ENCODE measurements at regions not wholly inside any gene's neighbourhood (a gene's known extent, or its start where the extent isn't known, plus 50 kb on each side); places are given as distances from the start of the nearest gene placed in this dataset.

DNA sequence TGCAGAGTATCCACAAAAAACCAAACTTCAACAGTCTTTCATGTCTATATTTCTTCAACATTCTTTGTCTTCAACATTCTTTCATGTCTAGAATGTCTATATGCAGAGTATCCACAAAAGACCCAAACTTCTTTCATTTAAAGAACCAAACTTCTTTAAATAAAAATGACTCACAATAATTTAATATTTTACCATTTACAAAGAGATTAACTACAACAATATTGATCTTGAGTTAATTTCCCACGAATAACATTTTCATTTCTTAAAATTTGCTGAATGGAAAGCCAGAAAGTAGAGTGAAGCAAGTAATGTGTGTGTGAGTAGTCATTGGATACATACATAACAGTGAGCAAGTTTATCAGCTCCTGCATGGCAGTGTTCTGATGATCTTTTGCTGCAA is 1069.7 kb downstream of the EFNB2 start, which contains the start of gene DAOA:
Gene DAOA, plus strand, starts transcription at position 301 of the 400 bp plus-strand sequence.
- H3K4me1 ChIP-seq (ENCODE audit: insufficient read depth, low read length) = no peaks in the 10 kb centered on the region
- H3K9me3 ChIP-seq (ENCODE audit: insufficient read depth, low read length, severe bottlenecking) = no peaks in the 10 kb centered on the region
- no peak for ATAC-seq (ENCODE audit: insufficient read depth, low read depth)
- H2AFZ ChIP-seq (ENCODE audit: low read depth, low read length) = no peak within 1 kb of the TSS
- no peak within 1 kb of the TSS for H3K4me3 ChIP-seq (ENCODE audit: low read depth in 1 of 2, low read length in 2 of 2)
- H3K79me2 ChIP-seq (ENCODE audit: insufficient read depth, low read length) = no peaks in the 10 kb centered on the region
- no peaks in the 10 kb centered on the region for H3K36me3 ChIP-seq (ENCODE audit: insufficient read depth, low read length)
- no peak within 1 kb of the TSS for H3K27ac ChIP-seq (ENCODE audit: low read length)
- H4K20me1 ChIP-seq (ENCODE audit: insufficient read depth, low read length) = no peaks in the 10 kb centered on the region
- DNase-seq = no peak
- no peak within 1 kb of the TSS for H3K9ac ChIP-seq (ENCODE audit: low read depth, low read length)
- H3K27me3 ChIP-seq (ENCODE audit: insufficient read depth, low read length, poor library complexity) = no peaks in the 10 kb centered on the region
- no peak within 1 kb of the TSS for H3K4me2 ChIP-seq (ENCODE audit: insufficient read depth, low read length)
- TF ChIP-seq EZH2 (IDR thresholded peaks at IDR 0.05; ENCODE audit: borderline replicate concordance, low read depth, low read length, severe bottlenecking) = no peak
- TF ChIP-seq CTCF (IDR thresholded peaks at IDR 0.05; ENCODE audit: borderline replicate concordance, extremely low read depth, low read length, poor library complexity, severe bottlenecking) = no peak

GRCh38 chr13:105465251-105465650 is 1070.2 kb downstream of the EFNB2 start:
- Histone ChIP-seq H3K27ac (ENCODE audit: low read length) (no peak overlapping the region), H3K4me2 (ENCODE audit: insufficient read depth, low read length) (no peak overlapping the region), H3K4me1 (ENCODE audit: insufficient read depth, low read length) (no peaks in the 10 kb centered on the region), H3K4me3 (ENCODE audit: low read depth in 1 of 2, low read length in 2 of 2) (no peak overlapping the region), H4K20me1 (ENCODE audit: insufficient read depth, low read length) (no peaks in the 10 kb centered on the region), H3K79me2 (ENCODE audit: insufficient read depth, low read length) (no peaks in the 10 kb centered on the region), H3K36me3 (ENCODE audit: insufficient read depth, low read length) (no peaks in the 10 kb centered on the region), H3K27me3 (ENCODE audit: insufficient read depth, low read length, poor library complexity) (no peaks in the 10 kb centered on the region), H3K9ac (ENCODE audit: low read depth, low read length) (no peak overlapping the region), H3K9me3 (ENCODE audit: insufficient read depth, low read length, severe bottlenecking) (no peaks in the 10 kb centered on the region), H2AFZ (ENCODE audit: low read depth, low read length) (no peak overlapping the region)
- TF ChIP-seq CTCF (IDR thresholded peaks at IDR 0.05; ENCODE audit: borderline replicate concordance, extremely low read depth, low read length, poor library complexity, severe bottlenecking) = no peak
- TF ChIP-seq EZH2 (IDR thresholded peaks at IDR 0.05; ENCODE audit: borderline replicate concordance, low read depth, low read length, severe bottlenecking) = no peak
- DNase-seq (no peak), ATAC-seq (ENCODE audit: insufficient read depth, low read depth) (no peak)

DNA sequence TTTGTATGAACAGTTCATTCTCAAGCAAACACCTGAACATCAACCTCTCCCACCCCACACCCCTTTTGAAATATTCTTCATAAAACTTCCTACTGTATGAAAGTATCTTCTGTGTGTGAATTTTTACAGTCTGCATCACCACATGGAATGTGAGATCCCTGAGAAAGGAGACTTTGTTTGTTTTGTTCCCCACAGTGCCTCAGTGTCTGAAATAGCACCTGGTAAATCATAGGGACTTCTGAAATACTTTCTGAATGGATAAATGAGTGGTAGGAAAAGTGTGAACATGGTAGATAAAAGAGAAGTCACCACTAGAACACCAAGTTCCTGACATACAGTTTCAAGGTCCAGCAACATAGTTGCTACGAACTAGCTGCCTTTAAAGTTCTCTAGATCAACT is 1071.2 kb downstream of the EFNB2 start:
- H3K36me3 ChIP-seq (ENCODE audit: insufficient read depth, low read length) = no peaks in the 10 kb centered on the region
- no peaks in the 10 kb centered on the region for H3K4me1 ChIP-seq (ENCODE audit: insufficient read depth, low read length)
- no peak for ATAC-seq (ENCODE audit: insufficient read depth, low read depth)
- no peak for DNase-seq
- H4K20me1 ChIP-seq (ENCODE audit: insufficient read depth, low read length) = no peaks in the 10 kb centered on the region
- no peaks in the 10 kb centered on the region for H3K27me3 ChIP-seq (ENCODE audit: insufficient read depth, low read length, poor library complexity)
- H3K4me2 ChIP-seq (ENCODE audit: insufficient read depth, low read length) = no peak overlapping the region
- no peak overlapping the region for H3K27ac ChIP-seq (ENCODE audit: low read length)
- H3K4me3 ChIP-seq (ENCODE audit: low read depth in 1 of 2, low read length in 2 of 2) = no peak overlapping the region
- no peak for TF ChIP-seq EZH2 (IDR thresholded peaks at IDR 0.05; ENCODE audit: borderline replicate concordance, low read depth, low read length, severe bottlenecking)
- no peak for TF ChIP-seq CTCF (IDR thresholded peaks at IDR 0.05; ENCODE audit: borderline replicate concordance, extremely low read depth, low read length, poor library complexity, severe bottlenecking)
- H3K9ac ChIP-seq (ENCODE audit: low read depth, low read length) = no peak overlapping the region
- H3K9me3 ChIP-seq (ENCODE audit: insufficient read depth, low read length, severe bottlenecking) = no peaks in the 10 kb centered on the region
- H2AFZ ChIP-seq (ENCODE audit: low read depth, low read length) = no peak overlapping the region
- H3K79me2 ChIP-seq (ENCODE audit: insufficient read depth, low read length) = no peaks in the 10 kb centered on the region

- Histone ChIP-seq H3K4me1 (ENCODE audit: insufficient read depth, low read length) (no peaks in the 10 kb centered on the region), H3K4me2 (ENCODE audit: insufficient read depth, low read length) (no peak overlapping the region), H3K4me3 (ENCODE audit: low read depth in 1 of 2, low read length in 2 of 2) (no peak overlapping the region), H2AFZ (ENCODE audit: low read depth, low read length) (no peak overlapping the region), H3K36me3 (ENCODE audit: insufficient read depth, low read length) (no peaks in the 10 kb centered on the region), H3K9ac (ENCODE audit: low read depth, low read length) (no peak overlapping the region), H3K79me2 (ENCODE audit: insufficient read depth, low read length) (no peaks in the 10 kb centered on the region), H3K27ac (ENCODE audit: low read length) (no peak overlapping the region), H3K27me3 (ENCODE audit: insufficient read depth, low read length, poor library complexity) (no peaks in the 10 kb centered on the region), H3K9me3 (ENCODE audit: insufficient read depth, low read length, severe bottlenecking) (no peaks in the 10 kb centered on the region), H4K20me1 (ENCODE audit: insufficient read depth, low read length) (no peaks in the 10 kb centered on the region)
- no peak for TF ChIP-seq CTCF (IDR thresholded peaks at IDR 0.05; ENCODE audit: borderline replicate concordance, extremely low read depth, low read length, poor library complexity, severe bottlenecking)
- no peak for TF ChIP-seq EZH2 (IDR thresholded peaks at IDR 0.05; ENCODE audit: borderline replicate concordance, low read depth, low read length, severe bottlenecking)
- ATAC-seq (ENCODE audit: insufficient read depth, low read depth) = no peak
- no peak for DNase-seq
Measured at GRCh38 chr13:105463011-105463501, 1072.4 kb downstream of the EFNB2 start.
